ENCODE measurements at regions not wholly inside any gene's neighbourhood (a gene's known extent, or its start where the extent isn't known, plus 50 kb on each side); places are given as distances from the start of the nearest gene placed in this dataset.

GRCh38 chr7:72524037-72524436, 111.9 kb upstream of the CALN1 start:
- no peak for FAIRE-seq
- no peak for DNase-seq (ENCODE audit: insufficient read length)
- no peak for TF ChIP-seq TAF1 (IDR thresholded peaks at IDR 0.05; ENCODE audit: borderline replicate concordance, low read depth, low read length)
- no peak for TF ChIP-seq POLR2A (IDR thresholded peaks at IDR 0.05; ENCODE audit: low read depth, low read length)
- no peak for TF ChIP-seq POLR2AphosphoS5 (IDR thresholded peaks at IDR 0.05; ENCODE audit: low read depth, low read length)

- TF ChIP-seq TAF1 (IDR thresholded peaks at IDR 0.05; ENCODE audit: borderline replicate concordance, low read depth, low read length) (no peak), POLR2A (IDR thresholded peaks at IDR 0.05; ENCODE audit: low read depth, low read length) (no peak), POLR2AphosphoS5 (IDR thresholded peaks at IDR 0.05; ENCODE audit: low read depth, low read length) (no peak)
- FAIRE-seq (no peak), DNase-seq (ENCODE audit: insufficient read length) (no peak)
Observed at GRCh38 chr7:72504061-72504706, 92.0 kb upstream of the CALN1 start.

- no peak for FAIRE-seq
- TF ChIP-seq TAF1 (IDR thresholded peaks at IDR 0.05; ENCODE audit: borderline replicate concordance, low read depth, low read length) (no peak), POLR2A (IDR thresholded peaks at IDR 0.05; ENCODE audit: low read depth, low read length) (no peak), POLR2AphosphoS5 (IDR thresholded peaks at IDR 0.05; ENCODE audit: low read depth, low read length) (no peak)
- no peak for DNase-seq (ENCODE audit: insufficient read length)
Observed at GRCh38 chr7:72503644-72504043, 91.5 kb upstream of the CALN1 start.

- DNase-seq (ENCODE audit: insufficient read length) (no peak), FAIRE-seq (no peak)
- TF ChIP-seq POLR2A (IDR thresholded peaks at IDR 0.05; ENCODE audit: low read depth, low read length) (no peak), TAF1 (IDR thresholded peaks at IDR 0.05; ENCODE audit: borderline replicate concordance, low read depth, low read length) (no peak), POLR2AphosphoS5 (IDR thresholded peaks at IDR 0.05; ENCODE audit: low read depth, low read length) (no peak)
Observed at GRCh38 chr7:72494807-72495206, 82.7 kb upstream of the CALN1 start.

- FAIRE-seq (peak; percentile 84), DNase-seq (ENCODE audit: insufficient read length) (peak; percentile 19)
- TF ChIP-seq POLR2AphosphoS5 (IDR thresholded peaks at IDR 0.05; ENCODE audit: low read depth, low read length) = no peak
- no peak for TF ChIP-seq TAF1 (IDR thresholded peaks at IDR 0.05; ENCODE audit: borderline replicate concordance, low read depth, low read length)
- TF ChIP-seq POLR2A (IDR thresholded peaks at IDR 0.05; ENCODE audit: low read depth, low read length) = no peak
Observed at GRCh38 chr7:72493850-72494661, 81.9 kb upstream of the CALN1 start.

GRCh38 chr7:72492461-72493065, 80.4 kb upstream of the CALN1 start:
- no peak for FAIRE-seq
- TF ChIP-seq TAF1 (IDR thresholded peaks at IDR 0.05; ENCODE audit: borderline replicate concordance, low read depth, low read length) = no peak
- no peak for TF ChIP-seq POLR2A (IDR thresholded peaks at IDR 0.05; ENCODE audit: low read depth, low read length)
- no peak for TF ChIP-seq POLR2AphosphoS5 (IDR thresholded peaks at IDR 0.05; ENCODE audit: low read depth, low read length)
- DNase-seq (ENCODE audit: insufficient read length) = no peak

- no peak for TF ChIP-seq POLR2AphosphoS5 (IDR thresholded peaks at IDR 0.05; ENCODE audit: low read depth, low read length)
- no peak for TF ChIP-seq POLR2A (IDR thresholded peaks at IDR 0.05; ENCODE audit: low read depth, low read length)
- TF ChIP-seq TAF1 (IDR thresholded peaks at IDR 0.05; ENCODE audit: borderline replicate concordance, low read depth, low read length) = no peak
- no peak for FAIRE-seq
- DNase-seq (ENCODE audit: insufficient read length) = no peak
Observed at GRCh38 chr7:72490301-72490700, 78.2 kb upstream of the CALN1 start.

GRCh38 chr7:72481934-72482333, 69.8 kb upstream of the CALN1 start:
- no peak for DNase-seq (ENCODE audit: insufficient read length)
- FAIRE-seq = no peak
- no peak for TF ChIP-seq POLR2AphosphoS5 (IDR thresholded peaks at IDR 0.05; ENCODE audit: low read depth, low read length)
- TF ChIP-seq TAF1 (IDR thresholded peaks at IDR 0.05; ENCODE audit: borderline replicate concordance, low read depth, low read length) = no peak
- no peak for TF ChIP-seq POLR2A (IDR thresholded peaks at IDR 0.05; ENCODE audit: low read depth, low read length)

GRCh38 chr7:72476608-72477305, 64.6 kb upstream of the CALN1 start:
- FAIRE-seq = no peak
- DNase-seq (ENCODE audit: insufficient read length) = no peak

GRCh38 chr7:72467237-72467636, 55.1 kb upstream of the CALN1 start:
- FAIRE-seq (no peak), DNase-seq (ENCODE audit: insufficient read length) (no peak)
- TF ChIP-seq POLR2A (IDR thresholded peaks at IDR 0.05; ENCODE audit: low read depth, low read length) (no peak), TAF1 (IDR thresholded peaks at IDR 0.05; ENCODE audit: borderline replicate concordance, low read depth, low read length) (no peak), POLR2AphosphoS5 (IDR thresholded peaks at IDR 0.05; ENCODE audit: low read depth, low read length) (no peak)

More at GRCh38 chr7:72476608-72477305, 64.6 kb upstream of the CALN1 start:
- TF ChIP-seq POLR2AphosphoS5 (IDR thresholded peaks at IDR 0.05; ENCODE audit: low read depth, low read length) (no peak), POLR2A (IDR thresholded peaks at IDR 0.05; ENCODE audit: low read depth, low read length) (no peak)

GRCh38 chr7:72466797-72467196, 54.7 kb upstream of the CALN1 start:
- no peak for TF ChIP-seq POLR2AphosphoS5 (IDR thresholded peaks at IDR 0.05; ENCODE audit: low read depth, low read length)
- TF ChIP-seq POLR2A (IDR thresholded peaks at IDR 0.05; ENCODE audit: low read depth, low read length) = no peak
- no peak for TF ChIP-seq TAF1 (IDR thresholded peaks at IDR 0.05; ENCODE audit: borderline replicate concordance, low read depth, low read length)
- no peak for FAIRE-seq
- no peak for DNase-seq (ENCODE audit: insufficient read length)
